DOHH2 (cell line): ENCODE measurements at regions not wholly inside any gene's neighbourhood (a gene's known extent, or its start where the extent isn't known, plus 50 kb on each side); places are given as distances from the start of the nearest gene placed in this dataset.

Experiments
- H3F3A ChIP-seq: fragments of 200-600 bp; sonication (generic), shearing (Covaris generic); 2 replicates; pipeline ENCODE4 v1.6.0; 2016; ENCODE audit warnings: antibody characterized with exemption, mild to moderate bottlenecking; ENCODE audit not compliant: control insufficient read depth, insufficient read depth
- H3K27ac ChIP-seq: fragments of 200-600 bp; sonication (generic); 2 replicates; pipeline ENCODE4 v1.5.1; 2014; ENCODE audit warnings: low read depth, mild to moderate bottlenecking, low read length, moderate library complexity
- H3K27me3 ChIP-seq: fragments of 200-600 bp; sonication (generic); 2 replicates; pipeline ENCODE4 v1.6.1; 2014; ENCODE audit warnings: mild to moderate bottlenecking, low read length, mixed read lengths; ENCODE audit not compliant: control insufficient read depth
- H3K36me3 ChIP-seq: fragments of 200-600 bp; sonication (generic); 2 replicates; pipeline ENCODE4 v1.6.1; 2014; ENCODE audit warnings: mild to moderate bottlenecking, low read length, moderate library complexity, mixed read lengths; ENCODE audit not compliant: control insufficient read depth
- H3K4me1 ChIP-seq: fragments of 200-600 bp; sonication (generic); 2 replicates; pipeline ENCODE4 v1.6.1; 2014; ENCODE audit warnings: mild to moderate bottlenecking, low read length, mixed read lengths; ENCODE audit not compliant: control insufficient read depth
- H3K4me2 ChIP-seq: fragments of 200-600 bp; sonication (generic); 2 replicates; pipeline ENCODE4 v1.6.0; 2014; ENCODE audit warnings: mild to moderate bottlenecking, low read length, moderate library complexity
- H3K4me3 ChIP-seq: fragments of 200-600 bp; sonication (generic); 2 replicates; pipeline ENCODE4 v1.5.1; 2014; ENCODE audit warnings: mild to moderate bottlenecking, low read length, mixed read lengths
- H3K79me2 ChIP-seq: fragments of 200-600 bp; sonication (generic); 2 replicates; pipeline ENCODE4 v1.6.1; 2014; ENCODE audit warnings: mild to moderate bottlenecking, low read length, mixed read lengths; ENCODE audit not compliant: control insufficient read depth
- H3K9me2 ChIP-seq: fragments of 200-600 bp; sonication (generic); replicated peaks from 2 replicates; pipeline ENCODE4 v1.6.1; 2014; ENCODE audit warnings: mild to moderate bottlenecking, low read length, mixed read lengths; ENCODE audit not compliant: control insufficient read depth
- H3K9me3 ChIP-seq: fragments of 200-600 bp; sonication (generic); 2 replicates; pipeline ENCODE4 v1.6.1; 2014; ENCODE audit warnings: antibody characterized with exemption, low read length, mixed read lengths; ENCODE audit not compliant: control insufficient read depth, insufficient read depth
- H4K20me1 ChIP-seq: fragments of 200-600 bp; sonication (generic); 2 replicates; pipeline ENCODE4 v1.6.0; 2014; ENCODE audit warnings: low read depth, mild to moderate bottlenecking, antibody characterized with exemption, low read length, moderate library complexity; ENCODE audit not compliant: control insufficient read depth, insufficient read depth
- EZH2phosphoT487 ChIP-seq: fragments of 200-600 bp; sonication (generic); IDR thresholded peaks from 2 replicates; pipeline ENCODE4 v1.6.1; 2017; ENCODE audit warnings: borderline replicate concordance, mild to moderate bottlenecking, antibody characterized with exemption, low read length, moderate library complexity, mixed read lengths
- TF ChIP-seq, protein P1 (sequence below): fragments of 200-600 bp; sonication (generic); IDR thresholded peaks from one replicate; pipeline ENCODE4 v1.5.1; 2014; ENCODE audit warnings: antibody characterized with exemption, mild to moderate bottlenecking, low read depth, low read length; ENCODE audit not compliant: poor library complexity, severe bottlenecking

DNA sequence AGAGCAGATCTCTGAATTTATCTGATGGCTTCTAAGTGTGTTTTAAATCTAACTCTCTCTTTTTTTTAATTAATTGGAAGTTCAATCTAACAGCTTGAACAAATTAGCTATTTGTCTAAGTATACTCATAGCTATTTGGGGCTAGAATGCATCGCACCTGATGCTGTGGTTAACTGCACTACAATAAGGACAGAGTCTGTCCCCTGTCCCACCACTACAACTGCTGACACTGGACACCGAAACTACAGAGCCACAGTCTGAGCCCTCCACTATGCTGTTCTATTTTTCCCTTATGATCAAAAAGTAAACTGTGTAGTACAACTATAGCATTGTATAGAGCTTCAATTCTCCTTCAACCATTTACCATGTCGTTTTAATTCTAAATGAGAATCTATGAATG lies 89.4 kb upstream of the AHR start:
- Histone ChIP-seq H3K79me2 (no peaks in the 10 kb centered on the region), H3K9me3 (no peaks in the 10 kb centered on the region), H3K4me1 (no peaks in the 10 kb centered on the region), H3K4me3 (no peak overlapping the region), H3K27ac (no peak overlapping the region), H3K4me2 (no peak overlapping the region), H3K9me2 (no peaks in the 10 kb centered on the region), H3F3A (no peaks in the 10 kb centered on the region), H3K27me3 (no peaks in the 10 kb centered on the region), H4K20me1 (no peaks in the 10 kb centered on the region), H3K36me3 (no peaks in the 10 kb centered on the region)
- TF ChIP-seq EZH2phosphoT487: no peak
- TF ChIP-seq, protein P1, sequence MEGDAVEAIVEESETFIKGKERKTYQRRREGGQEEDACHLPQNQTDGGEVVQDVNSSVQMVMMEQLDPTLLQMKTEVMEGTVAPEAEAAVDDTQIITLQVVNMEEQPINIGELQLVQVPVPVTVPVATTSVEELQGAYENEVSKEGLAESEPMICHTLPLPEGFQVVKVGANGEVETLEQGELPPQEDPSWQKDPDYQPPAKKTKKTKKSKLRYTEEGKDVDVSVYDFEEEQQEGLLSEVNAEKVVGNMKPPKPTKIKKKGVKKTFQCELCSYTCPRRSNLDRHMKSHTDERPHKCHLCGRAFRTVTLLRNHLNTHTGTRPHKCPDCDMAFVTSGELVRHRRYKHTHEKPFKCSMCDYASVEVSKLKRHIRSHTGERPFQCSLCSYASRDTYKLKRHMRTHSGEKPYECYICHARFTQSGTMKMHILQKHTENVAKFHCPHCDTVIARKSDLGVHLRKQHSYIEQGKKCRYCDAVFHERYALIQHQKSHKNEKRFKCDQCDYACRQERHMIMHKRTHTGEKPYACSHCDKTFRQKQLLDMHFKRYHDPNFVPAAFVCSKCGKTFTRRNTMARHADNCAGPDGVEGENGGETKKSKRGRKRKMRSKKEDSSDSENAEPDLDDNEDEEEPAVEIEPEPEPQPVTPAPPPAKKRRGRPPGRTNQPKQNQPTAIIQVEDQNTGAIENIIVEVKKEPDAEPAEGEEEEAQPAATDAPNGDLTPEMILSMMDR: no peak

DNA sequence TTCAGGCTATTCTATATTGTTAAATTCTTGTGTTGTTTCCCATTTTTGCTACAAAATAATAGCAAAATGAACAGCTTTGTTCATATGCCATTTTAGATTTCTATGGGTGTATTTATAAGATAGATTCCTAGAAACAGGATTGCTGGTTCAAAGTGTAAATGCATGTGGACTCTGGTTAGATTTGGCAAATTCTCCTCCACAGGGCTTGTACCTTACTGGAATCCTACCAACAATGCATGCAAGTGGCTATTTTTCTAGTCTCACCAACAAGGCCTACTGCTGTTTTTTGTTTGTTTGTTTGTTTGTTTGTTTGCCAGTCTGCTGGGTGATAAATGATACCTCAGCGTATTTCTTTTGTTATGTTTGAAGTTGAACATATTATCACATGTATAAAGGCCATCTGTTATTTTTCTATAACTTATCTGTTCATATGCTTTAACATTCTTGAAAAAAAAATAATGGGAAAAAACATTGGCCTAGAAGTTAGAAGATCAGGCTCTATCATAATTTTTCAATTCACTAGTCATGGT lies 87.1 kb upstream of the AHR start:
- Histone ChIP-seq H3K27ac (no peak overlapping the region), H3F3A (no peaks in the 10 kb centered on the region), H4K20me1 (no peaks in the 10 kb centered on the region), H3K4me1 (no peaks in the 10 kb centered on the region), H3K27me3 (no peaks in the 10 kb centered on the region), H3K4me3 (no peak overlapping the region), H3K9me2 (no peaks in the 10 kb centered on the region), H3K4me2 (no peak overlapping the region), H3K36me3 (no peaks in the 10 kb centered on the region), H3K9me3 (no peaks in the 10 kb centered on the region), H3K79me2 (no peaks in the 10 kb centered on the region)
- TF ChIP-seq, protein P1: no peak
- no peak for TF ChIP-seq EZH2phosphoT487

DNA sequence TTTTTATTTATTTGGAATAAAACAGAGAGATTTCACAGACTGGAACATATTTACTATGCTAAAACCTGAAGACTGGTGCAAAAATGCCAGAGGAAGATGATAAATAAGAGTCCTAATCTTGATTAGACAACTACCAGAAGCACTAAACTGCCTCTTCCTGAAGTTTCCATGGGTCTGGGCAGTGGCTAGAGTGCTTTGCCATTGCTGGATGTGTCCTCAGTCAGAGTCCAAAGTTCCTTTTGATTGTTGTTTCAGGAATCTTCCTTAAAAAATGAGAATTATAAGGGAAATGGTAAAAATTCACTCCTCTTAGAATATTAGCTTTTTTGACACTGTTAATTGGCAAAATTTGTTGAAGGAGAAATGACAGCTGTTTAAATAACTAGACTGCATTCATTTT lies 86.3 kb upstream of the AHR start:
- no peak overlapping the region for H3K4me2 ChIP-seq
- H3K27me3 ChIP-seq: no peaks in the 10 kb centered on the region
- H3K9me2 ChIP-seq: no peaks in the 10 kb centered on the region
- H3K9me3 ChIP-seq: no peaks in the 10 kb centered on the region
- H3K4me1 ChIP-seq: no peaks in the 10 kb centered on the region
- no peak overlapping the region for H3K4me3 ChIP-seq
- no peaks in the 10 kb centered on the region for H3K79me2 ChIP-seq
- TF ChIP-seq EZH2phosphoT487: no peak
- TF ChIP-seq, protein P1: no peak
- no peaks in the 10 kb centered on the region for H3F3A ChIP-seq
- no peaks in the 10 kb centered on the region for H4K20me1 ChIP-seq
- no peak overlapping the region for H3K27ac ChIP-seq
- no peaks in the 10 kb centered on the region for H3K36me3 ChIP-seq
